HG03064 (cell line): ENCODE measurements at regions not wholly inside any gene's neighbourhood (a gene's known extent, or its start where the extent isn't known, plus 50 kb on each side); places are given as distances from the start of the nearest gene placed in this dataset.
A peak's percentile ranks its signal among the peaks of the same experiment; 100 is the strongest.

Source experiments
- ATAC-seq: cut with Tn5 transposase; IDR thresholded peaks from one replicate; pipeline ENCODE4 v1.9.1; 2021; ENCODE audit warnings: low read depth; ENCODE audit not compliant: unreplicated experiment

DNA sequence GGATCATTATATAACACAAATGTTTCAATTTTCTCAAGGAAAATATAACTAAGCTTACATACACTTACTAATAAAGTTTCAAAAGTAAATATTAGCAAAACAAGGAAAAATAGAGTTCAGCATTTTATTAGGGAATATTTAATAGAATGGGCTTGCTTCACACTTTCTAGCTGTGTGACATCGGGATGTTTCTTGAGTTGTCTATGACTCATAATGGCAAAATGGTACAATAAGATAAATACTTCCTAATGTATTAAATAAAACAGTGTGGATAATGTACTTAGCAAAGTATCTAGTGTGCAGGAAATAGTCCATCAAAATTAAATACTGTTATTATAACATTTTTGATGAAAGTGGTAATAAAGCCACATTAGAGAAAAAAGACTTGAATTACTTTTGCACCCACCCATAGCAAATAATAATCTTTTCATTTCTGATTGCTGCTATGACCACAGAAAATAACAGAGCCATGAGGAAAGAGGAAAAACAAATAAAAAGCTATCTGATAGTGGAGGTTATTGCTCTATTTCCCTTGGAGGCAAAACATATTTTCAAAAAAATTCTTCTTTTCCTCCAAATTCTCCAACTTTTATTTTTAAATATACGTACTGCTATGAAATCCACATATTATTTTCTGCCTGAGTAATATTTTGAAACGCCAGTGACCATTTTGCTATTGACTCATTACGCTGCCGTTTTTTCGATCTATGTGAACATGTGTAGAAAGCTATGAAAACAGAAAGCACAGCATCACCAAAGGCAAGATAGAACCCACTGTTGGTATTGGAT lies 272.9 kb upstream of the KLF6 start:
- no peak for ATAC-seq

DNA sequence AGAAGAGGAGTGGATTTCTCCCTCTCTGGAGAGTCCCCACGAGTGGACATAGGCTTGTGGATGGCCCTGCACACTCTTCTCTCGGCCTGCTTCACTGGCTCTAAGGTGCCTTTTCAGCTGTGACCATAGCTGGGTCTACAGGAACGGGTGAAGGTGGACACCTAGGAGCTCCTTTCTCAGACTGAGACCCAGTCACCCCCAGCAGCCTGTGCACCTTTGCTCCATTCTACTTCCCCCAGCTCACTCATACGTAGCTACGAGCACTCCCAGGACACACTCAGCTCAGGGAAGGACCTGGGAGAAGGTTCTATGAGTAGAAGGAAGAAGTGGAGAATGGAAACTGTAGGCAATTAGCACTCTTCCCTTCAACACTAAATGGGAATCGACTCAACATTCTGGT lies 272.0 kb upstream of the KLF6 start:
- ATAC-seq: no peak

DNA sequence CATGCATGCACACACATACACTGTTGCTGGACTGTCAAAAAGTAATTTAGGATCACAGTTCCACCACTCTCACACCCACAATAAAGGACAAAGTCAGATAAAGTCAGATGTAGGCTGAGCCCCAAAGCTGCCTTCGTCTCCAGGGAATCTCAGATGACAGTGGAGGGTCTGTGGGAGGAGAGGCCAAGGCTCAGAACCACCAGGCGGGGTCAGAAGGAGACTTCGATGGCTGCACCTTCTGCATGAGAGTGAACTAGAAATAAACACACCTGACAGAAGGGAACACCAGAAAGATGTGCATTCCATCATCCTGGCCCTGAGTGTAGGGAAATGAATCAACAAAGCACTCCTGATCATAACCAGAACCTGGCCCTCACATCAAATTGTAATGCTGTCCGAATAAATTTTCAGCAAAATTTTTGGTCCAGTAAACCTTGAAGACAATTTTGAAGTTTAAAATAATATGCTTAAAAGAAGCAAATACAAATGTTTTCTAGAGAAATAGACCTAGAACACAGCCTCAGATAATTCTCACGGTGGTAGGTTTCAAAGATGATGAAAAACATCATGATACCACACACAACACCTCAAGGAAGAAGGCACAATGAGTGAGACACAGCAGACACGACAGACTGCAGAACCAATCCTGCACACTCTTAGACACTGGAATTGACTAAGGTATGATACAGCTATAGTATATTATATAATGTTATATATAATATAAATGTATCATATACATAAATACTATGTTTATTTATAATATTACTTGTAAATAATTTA lies 269.8 kb upstream of the KLF6 start:
- no peak for ATAC-seq

DNA sequence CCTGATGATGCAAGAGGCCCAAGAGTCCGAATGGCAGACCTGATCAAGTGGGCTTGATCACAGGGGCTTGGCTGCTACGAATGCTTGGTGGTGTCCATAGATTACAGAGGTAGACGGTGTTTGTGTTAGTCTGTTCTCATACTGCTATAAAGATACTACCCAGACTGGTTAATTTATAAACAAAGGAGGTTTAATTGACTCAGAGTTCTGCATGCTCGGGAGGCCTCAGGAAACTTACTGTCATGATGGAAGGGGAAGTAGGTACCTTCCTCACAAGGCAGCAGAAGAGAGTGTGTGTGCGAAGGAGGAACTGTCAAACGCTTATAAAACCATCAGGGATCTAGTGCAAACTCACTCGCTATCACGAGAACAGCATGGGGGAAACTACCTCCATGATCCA lies 268.9 kb upstream of the KLF6 start:
- ATAC-seq: no peak

DNA sequence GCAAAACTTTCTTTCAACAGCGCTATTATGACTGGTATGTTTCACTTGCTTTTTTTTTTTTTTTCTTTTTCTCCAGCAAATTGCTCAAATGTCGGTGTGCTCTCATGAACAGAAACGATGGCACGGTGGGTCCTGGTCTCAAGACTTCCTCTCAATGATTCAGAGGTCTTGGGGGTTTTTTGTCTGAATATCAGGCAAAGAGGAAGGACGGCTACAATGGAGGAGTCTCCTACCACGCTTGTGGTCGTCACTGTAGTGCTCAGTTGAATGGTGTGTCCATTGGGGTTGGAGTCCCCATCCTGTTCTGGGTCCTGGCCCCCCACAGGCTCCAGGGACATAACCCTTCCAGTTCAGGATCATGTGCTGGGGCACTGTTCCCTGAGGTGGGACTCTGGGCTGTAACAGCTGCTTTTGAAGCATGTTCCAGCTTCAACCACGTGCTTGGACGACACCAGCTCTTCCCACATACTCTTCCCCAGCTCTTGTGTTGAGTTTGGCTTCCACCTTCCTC lies 266.7 kb upstream of the KLF6 start:
- no peak for ATAC-seq

DNA sequence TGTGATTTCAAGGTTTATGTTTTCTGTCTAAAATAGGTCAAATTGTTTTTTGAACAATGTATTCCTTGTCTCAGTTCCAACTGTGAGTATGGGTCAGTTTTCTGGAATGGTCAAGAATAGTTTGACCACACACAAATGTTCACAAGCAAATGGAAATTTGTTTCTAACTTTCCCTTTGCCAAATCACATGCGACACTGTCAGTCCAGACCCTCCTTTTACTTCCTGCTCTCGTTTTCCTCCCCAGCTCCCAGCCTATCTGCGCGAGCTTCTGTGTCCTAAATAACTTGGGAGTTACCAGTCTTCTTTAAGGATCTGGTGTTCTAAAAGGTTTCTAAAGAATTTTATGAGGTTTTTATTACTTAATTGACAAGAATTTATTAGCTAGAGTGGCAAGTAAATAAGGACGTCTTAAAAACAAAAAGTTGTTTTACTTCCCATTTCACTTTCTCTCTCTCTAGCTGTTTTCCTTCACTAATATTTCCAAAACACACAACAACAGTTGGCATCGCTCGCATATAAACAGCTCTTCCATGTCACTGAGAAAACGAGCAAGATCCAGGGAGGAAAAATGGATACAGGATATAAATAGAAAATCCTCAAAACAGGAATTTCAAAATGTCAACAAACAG lies 266.1 kb upstream of the KLF6 start:
- ATAC-seq: no peak

GRCh38 chr10:4050061-4050460 lies 265.1 kb upstream of the KLF6 start:
- no peak for ATAC-seq

GRCh38 chr10:4049348-4049747 lies 264.3 kb upstream of the KLF6 start:
- no peak for ATAC-seq

DNA sequence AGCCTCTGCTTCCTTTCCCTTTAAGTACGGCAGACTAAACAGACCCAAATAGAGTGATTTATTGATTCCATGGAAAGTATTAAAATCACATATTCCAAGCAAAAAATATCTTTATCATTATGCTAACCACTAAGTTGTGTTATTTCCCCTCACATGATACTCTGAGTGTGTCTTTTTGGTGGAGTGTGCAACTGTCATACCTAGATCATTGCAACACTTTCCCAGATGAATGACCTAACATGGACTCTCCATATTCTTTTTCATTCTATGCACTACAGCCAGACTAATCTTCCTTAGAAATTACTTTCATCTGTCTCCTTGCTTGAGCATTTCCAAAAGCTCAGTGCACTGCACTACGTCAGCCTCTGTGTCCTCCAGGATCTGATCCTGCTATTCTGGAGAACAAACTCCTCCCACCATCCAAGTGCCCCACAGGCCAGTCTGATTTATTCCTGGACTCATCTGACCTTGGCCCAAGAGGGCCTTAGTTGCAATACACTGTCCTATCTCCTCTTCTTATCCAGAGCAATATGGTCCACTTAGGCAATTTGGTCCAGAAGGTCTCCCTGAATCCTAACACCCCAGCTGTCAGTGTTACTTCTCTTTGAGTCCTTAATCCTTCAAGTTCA lies 263.3 kb upstream of the KLF6 start:
- no peak for ATAC-seq

- no peak for ATAC-seq
Observed at GRCh38 chr10:4046712-4047354, 261.8 kb upstream of the KLF6 start.

- no peak for ATAC-seq
Observed at GRCh38 chr10:4046030-4046429, 261.0 kb upstream of the KLF6 start.

GRCh38 chr10:4043897-4044665 lies 259.1 kb upstream of the KLF6 start:
- no peak for ATAC-seq

DNA sequence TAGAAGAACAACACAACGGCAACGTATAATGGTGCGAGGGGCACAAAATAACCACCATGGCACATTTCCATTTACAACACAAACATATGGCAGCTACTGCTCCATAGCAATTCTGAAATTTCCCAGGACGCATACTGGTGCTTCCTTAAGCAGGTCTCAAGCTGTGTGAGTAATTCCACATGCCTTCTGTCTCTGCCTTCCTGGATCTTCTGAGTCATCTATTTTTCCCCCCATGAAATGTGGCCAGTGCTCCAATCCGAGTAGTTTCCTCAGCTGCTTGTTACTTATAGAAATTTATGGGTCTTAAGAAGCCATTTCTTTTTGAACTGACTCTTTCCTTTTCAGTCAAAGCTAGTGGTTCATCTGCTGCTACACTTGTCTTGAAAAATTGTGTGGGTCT lies 256.6 kb upstream of the KLF6 start:
- no peak for ATAC-seq

GRCh38 chr10:4038000-4038399 lies 253.0 kb upstream of the KLF6 start:
- no peak for ATAC-seq

- ATAC-seq: no peak
Observed at GRCh38 chr10:4035599-4035945, 250.6 kb upstream of the KLF6 start.

DNA sequence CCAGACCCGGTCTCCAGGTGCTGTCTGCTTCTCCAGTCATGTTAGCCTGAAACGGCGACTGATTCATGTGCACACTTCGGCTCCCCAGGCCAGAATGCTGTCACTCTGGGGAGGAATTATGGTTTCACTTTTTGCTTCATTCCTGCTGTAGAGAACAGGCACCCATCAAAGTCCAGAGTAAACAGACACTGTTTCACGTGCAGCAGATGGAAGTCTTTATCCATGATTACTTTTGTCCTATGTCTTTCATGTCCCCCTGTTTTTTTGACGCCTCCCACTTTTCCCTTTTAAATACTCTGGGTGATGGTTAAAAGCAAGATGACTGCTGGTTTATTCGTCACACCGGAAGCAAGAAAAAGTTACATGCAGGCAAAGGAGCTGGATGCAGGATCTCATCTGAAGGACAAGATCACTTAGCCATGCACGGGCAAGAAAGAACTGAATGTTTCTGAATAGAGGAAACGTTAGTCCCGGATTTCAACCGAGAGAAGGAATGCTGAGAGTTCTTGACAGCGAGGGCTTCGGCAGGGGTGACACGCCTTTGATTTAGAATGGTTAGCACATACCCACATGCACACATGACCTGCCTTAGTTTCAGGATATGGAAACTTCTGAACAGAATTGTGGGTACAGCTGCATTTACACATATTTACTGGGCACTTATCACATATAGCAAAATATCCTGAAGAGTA lies 250.0 kb upstream of the KLF6 start:
- no peak for ATAC-seq

DNA sequence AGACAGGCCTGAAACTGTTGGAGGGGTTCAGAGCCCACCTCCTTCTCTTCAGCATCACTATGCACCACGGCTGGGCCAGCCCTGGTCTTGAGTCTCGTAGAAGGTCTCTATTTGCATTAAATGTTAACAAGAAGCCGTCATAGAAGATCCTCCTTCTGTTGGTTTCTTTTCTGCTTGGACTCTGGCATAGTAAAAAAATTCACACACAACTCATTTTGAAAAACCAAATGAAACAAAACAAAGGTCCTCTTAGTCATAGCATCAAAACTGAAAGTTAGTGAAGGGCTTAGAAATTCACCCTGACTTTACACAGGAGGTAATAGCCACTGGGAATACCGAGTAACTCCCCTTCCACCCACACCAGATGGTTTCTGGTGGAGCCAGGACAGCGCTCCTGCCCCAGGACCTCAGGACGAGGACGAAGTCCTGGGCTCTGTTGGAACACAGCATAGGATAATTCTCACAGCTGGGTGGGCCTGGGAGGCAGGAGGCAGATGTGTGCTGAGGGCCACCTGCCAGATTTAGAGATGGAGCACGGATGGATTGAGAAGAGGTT lies 248.4 kb upstream of the KLF6 start:
- peak; percentile 91 for ATAC-seq

DNA sequence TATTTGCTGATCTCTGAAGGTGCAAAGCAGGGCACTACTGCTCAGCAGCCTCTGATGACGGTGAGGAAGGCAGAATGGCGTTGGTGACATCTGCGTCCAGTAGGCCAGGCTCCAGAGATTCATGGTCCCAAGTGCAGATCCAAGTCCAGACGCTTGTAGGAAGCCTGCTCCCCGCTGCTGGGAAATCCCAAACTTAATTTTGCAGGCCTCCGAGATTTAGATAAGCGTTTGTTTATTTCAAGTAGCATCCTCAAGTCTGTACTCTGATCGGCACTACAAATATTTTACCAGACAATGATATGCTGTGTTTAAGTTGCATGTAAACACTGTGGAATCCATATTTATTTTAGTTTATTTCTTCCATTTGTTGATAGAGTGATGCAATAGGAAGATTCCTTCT lies 244.9 kb upstream of the KLF6 start:
- no peak for ATAC-seq
